ENCODE measurements at regions not wholly inside any gene's neighbourhood (a gene's known extent, or its start where the extent isn't known, plus 50 kb on each side); places are given as distances from the start of the nearest gene placed in this dataset.

DNA sequence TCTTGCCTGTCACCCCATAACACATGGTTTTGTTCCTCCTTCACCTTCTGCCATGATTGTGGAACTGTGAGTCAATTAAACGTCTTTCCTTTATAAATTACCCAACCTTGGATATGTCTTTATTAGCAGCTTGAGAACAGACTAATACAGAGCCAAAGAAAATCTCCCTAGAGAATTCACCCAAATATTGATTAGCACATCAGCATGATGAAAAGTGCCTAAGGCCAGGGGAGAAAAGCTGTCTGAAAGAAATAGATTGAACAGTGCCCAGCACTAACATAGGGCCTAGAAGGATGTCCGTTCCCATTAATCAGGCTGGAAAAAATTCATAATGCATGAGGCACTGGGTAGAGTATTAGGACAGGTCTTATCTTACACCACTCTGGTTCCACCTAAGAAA lies 111.9 kb upstream of the CALN1 start:
- no peaks in the 10 kb centered on the region for H3K9me3 ChIP-seq (ENCODE audit: control insufficient read depth, low read depth, low read length)
- DNase-seq, result no peak
- H3K4me1 ChIP-seq (ENCODE audit: control insufficient read depth, insufficient read depth, low read length), result no peaks in the 10 kb centered on the region
- no peak overlapping the region for H3K4me3 ChIP-seq (ENCODE audit: low read length)
- H3K27ac ChIP-seq (ENCODE audit: low read length), result no peak overlapping the region
- no peaks in the 10 kb centered on the region for H3K27me3 ChIP-seq (ENCODE audit: control insufficient read depth, insufficient read depth, low read length)
- WGBS (ENCODE audit: insufficient coverage, low lambda C conversion rate), result 100% methylated on average over 1 of the region's 2 CpGs
- no peaks in the 10 kb centered on the region for H3K36me3 ChIP-seq (ENCODE audit: control insufficient read depth, insufficient read depth, low read length)

DNA sequence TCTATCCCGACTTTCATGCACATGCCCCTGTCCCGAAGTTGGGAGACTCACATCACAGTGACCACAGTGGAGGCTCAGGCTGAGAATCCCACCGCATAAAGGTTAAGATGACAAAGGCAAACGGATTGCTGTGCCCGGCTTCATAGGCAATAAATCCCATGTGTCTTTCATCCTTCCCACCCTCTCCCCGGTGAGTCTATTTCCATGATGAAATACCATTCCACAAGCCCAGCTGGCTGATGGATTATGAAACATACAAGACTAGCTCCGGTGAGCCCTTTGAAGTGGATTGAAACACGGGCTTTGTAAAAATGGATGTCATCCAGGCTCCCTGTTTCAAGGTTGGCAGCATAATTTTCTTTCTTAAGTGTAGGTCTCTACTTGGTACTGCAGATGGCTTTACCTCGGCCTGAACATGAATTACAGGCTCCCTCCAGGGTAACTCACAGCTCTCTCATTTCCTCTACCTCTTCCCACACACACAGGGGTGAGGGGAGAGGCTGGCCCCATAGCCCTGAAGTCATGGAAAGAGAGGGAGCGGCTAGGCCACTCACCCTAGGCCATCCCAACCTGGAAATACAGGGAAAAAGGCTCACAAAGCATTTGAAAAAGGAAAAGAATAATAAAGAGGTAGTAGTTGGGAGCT lies 92.0 kb upstream of the CALN1 start:
- DNase-seq, result no peak
- Histone ChIP-seq H3K4me1 (ENCODE audit: control insufficient read depth, insufficient read depth, low read length) (no peaks in the 10 kb centered on the region), H3K4me3 (ENCODE audit: low read length) (no peak overlapping the region), H3K9me3 (ENCODE audit: control insufficient read depth, low read depth, low read length) (no peaks in the 10 kb centered on the region), H3K27ac (ENCODE audit: low read length) (no peak overlapping the region), H3K27me3 (ENCODE audit: control insufficient read depth, insufficient read depth, low read length) (peaks cover 2% of the 10 kb centered on the region), H3K36me3 (ENCODE audit: control insufficient read depth, insufficient read depth, low read length) (no peaks in the 10 kb centered on the region)
- 93% methylated on average over 5 of the region's 10 CpGs for WGBS (ENCODE audit: insufficient coverage, low lambda C conversion rate)

GRCh38 chr7:72503644-72504043 lies 91.5 kb upstream of the CALN1 start:
- no peak for DNase-seq

GRCh38 chr7:72494807-72495206 lies 82.7 kb upstream of the CALN1 start:
- Histone ChIP-seq H3K27me3 (ENCODE audit: control insufficient read depth, insufficient read depth, low read length) (no peaks in the 10 kb centered on the region), H3K27ac (ENCODE audit: low read length) (no peak overlapping the region), H3K9me3 (ENCODE audit: control insufficient read depth, low read depth, low read length) (peaks cover 3% of the 10 kb centered on the region), H3K4me3 (ENCODE audit: low read length) (no peak overlapping the region), H3K4me1 (ENCODE audit: control insufficient read depth, insufficient read depth, low read length) (no peaks in the 10 kb centered on the region), H3K36me3 (ENCODE audit: control insufficient read depth, insufficient read depth, low read length) (no peaks in the 10 kb centered on the region)
- no peak for DNase-seq
- WGBS (ENCODE audit: insufficient coverage, low lambda C conversion rate), result no CpG with 5 or more reads among the region's 2 CpGs

More at GRCh38 chr7:72503644-72504043, 91.5 kb upstream of the CALN1 start:
- H3K27me3 ChIP-seq (ENCODE audit: control insufficient read depth, insufficient read depth, low read length), result peaks cover 2% of the 10 kb centered on the region
- no peak overlapping the region for H3K4me3 ChIP-seq (ENCODE audit: low read length)
- no peaks in the 10 kb centered on the region for H3K36me3 ChIP-seq (ENCODE audit: control insufficient read depth, insufficient read depth, low read length)
- 40% methylated on average over 1 of the region's 8 CpGs for WGBS (ENCODE audit: insufficient coverage, low lambda C conversion rate)
- no peak overlapping the region for H3K27ac ChIP-seq (ENCODE audit: low read length)
- H3K4me1 ChIP-seq (ENCODE audit: control insufficient read depth, insufficient read depth, low read length), result no peaks in the 10 kb centered on the region
- H3K9me3 ChIP-seq (ENCODE audit: control insufficient read depth, low read depth, low read length), result no peaks in the 10 kb centered on the region

- Histone ChIP-seq H3K9me3 (ENCODE audit: control insufficient read depth, low read depth, low read length) (peaks cover 3% of the 10 kb centered on the region), H3K4me1 (ENCODE audit: control insufficient read depth, insufficient read depth, low read length) (no peaks in the 10 kb centered on the region), H3K36me3 (ENCODE audit: control insufficient read depth, insufficient read depth, low read length) (no peaks in the 10 kb centered on the region), H3K27ac (ENCODE audit: low read length) (no peak overlapping the region), H3K27me3 (ENCODE audit: control insufficient read depth, insufficient read depth, low read length) (no peaks in the 10 kb centered on the region), H3K4me3 (ENCODE audit: low read length) (no peak overlapping the region)
- no CpG with 5 or more reads among the region's 17 CpGs for WGBS (ENCODE audit: insufficient coverage, low lambda C conversion rate)
- peak; percentile 35 to 38 for DNase-seq
These were observed 81.9 kb upstream of the CALN1 start for GRCh38 chr7:72493850-72494661.

GRCh38 chr7:72492461-72493065 lies 80.4 kb upstream of the CALN1 start:
- peak in 1 of 2 donors; percentile 4 for DNase-seq
- peaks cover 2% of the 10 kb centered on the region for H3K9me3 ChIP-seq (ENCODE audit: control insufficient read depth, low read depth, low read length)
- no peak overlapping the region for H3K4me3 ChIP-seq (ENCODE audit: low read length)
- H3K27ac ChIP-seq (ENCODE audit: low read length), result no peak overlapping the region
- H3K4me1 ChIP-seq (ENCODE audit: control insufficient read depth, insufficient read depth, low read length), result no peaks in the 10 kb centered on the region
- 67% methylated on average over 1 of the region's 12 CpGs for WGBS (ENCODE audit: insufficient coverage, low lambda C conversion rate)
- no peaks in the 10 kb centered on the region for H3K27me3 ChIP-seq (ENCODE audit: control insufficient read depth, insufficient read depth, low read length)
- H3K36me3 ChIP-seq (ENCODE audit: control insufficient read depth, insufficient read depth, low read length), result no peaks in the 10 kb centered on the region

DNA sequence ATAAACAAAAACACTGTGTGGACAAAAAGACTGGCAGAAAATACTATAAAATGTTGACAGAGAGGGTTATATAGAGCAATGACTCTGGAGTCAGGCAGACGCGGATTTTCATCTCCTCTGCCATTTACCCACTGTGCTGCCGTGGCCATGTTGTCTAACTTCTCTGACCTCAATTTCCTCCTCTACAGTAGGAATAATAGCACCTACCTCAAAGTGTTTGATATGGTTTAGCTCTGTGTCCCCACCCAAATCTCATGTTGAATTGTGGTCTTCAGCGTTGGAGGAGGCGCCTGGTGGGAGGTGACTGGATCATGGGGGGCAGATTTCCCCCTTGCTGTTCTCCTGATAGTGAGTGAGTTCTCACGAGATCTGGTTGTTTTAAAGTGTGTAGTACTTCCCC lies 78.2 kb upstream of the CALN1 start:
- WGBS (ENCODE audit: insufficient coverage, low lambda C conversion rate), result 100% methylated on average over 2 of the region's 6 CpGs
- no peaks in the 10 kb centered on the region for H3K4me1 ChIP-seq (ENCODE audit: control insufficient read depth, insufficient read depth, low read length)
- H3K36me3 ChIP-seq (ENCODE audit: control insufficient read depth, insufficient read depth, low read length), result no peaks in the 10 kb centered on the region

DNA sequence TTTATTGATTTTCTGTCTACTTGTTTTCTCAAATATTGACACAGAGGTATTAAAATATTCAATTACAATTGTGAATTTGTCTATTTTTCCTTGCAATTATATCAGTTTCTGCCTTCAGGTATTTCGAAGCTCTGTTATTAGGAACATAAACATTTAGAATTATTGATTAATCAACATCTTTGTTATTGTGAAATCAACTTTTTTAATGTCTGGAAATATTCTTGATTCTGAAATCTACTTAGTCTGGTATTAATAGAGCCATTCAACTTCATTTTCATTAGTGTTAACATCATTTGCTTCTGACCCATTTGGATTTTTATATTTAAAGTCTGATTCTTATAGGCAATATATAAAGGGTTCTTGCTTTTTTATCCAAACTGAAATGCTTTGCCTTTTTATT lies 69.8 kb upstream of the CALN1 start:
- no peak overlapping the region for H3K27ac ChIP-seq (ENCODE audit: low read length)
- H3K4me1 ChIP-seq (ENCODE audit: control insufficient read depth, insufficient read depth, low read length), result no peaks in the 10 kb centered on the region
- H3K36me3 ChIP-seq (ENCODE audit: control insufficient read depth, insufficient read depth, low read length), result no peaks in the 10 kb centered on the region
- 80% methylated on average over 1 of the region's 1 CpG for WGBS (ENCODE audit: insufficient coverage, low lambda C conversion rate)
- no peak for DNase-seq
- no peak overlapping the region for H3K4me3 ChIP-seq (ENCODE audit: low read length)
- H3K9me3 ChIP-seq (ENCODE audit: control insufficient read depth, low read depth, low read length), result no peaks in the 10 kb centered on the region
- no peaks in the 10 kb centered on the region for H3K27me3 ChIP-seq (ENCODE audit: control insufficient read depth, insufficient read depth, low read length)

More for the DNA sequence above, 78.2 kb upstream of the CALN1 start:
- Histone ChIP-seq H3K9me3 (ENCODE audit: control insufficient read depth, low read depth, low read length) (no peaks in the 10 kb centered on the region), H3K27me3 (ENCODE audit: control insufficient read depth, insufficient read depth, low read length) (no peaks in the 10 kb centered on the region), H3K27ac (ENCODE audit: low read length) (no peak overlapping the region), H3K4me3 (ENCODE audit: low read length) (no peak overlapping the region)
- DNase-seq, result no peak

DNA sequence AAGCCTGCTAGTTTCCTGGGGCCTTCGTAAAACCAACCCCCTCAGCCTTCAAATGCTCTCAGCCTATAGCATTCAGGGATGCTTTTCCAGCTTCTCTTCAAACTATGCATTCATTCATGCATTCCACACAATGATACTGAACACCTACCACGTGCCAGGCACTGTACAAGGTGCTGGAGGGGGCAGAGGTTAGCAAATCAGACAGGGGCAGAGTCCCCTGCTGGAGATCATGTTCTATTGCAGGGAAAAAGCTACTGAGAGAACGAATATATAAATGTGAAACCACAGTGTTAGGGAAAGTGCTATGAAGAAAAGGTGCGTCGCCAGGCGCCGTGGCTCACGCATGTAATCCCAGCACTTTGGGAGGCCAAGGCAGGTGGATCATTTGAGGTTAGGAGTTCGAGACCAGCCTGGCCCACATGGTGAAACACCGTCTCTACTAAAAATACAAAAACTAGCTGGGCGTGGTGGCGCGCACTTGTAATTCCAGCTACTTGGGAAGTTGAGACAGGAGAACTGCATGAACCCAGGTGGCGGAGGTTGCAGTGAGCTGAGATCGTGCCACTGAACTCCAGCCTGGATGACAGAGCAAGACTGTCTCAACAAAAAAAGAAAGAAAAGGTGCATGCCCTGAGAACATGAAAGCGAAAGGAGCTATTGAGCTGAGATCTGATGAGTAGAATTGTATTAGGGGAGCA lies 64.6 kb upstream of the CALN1 start:
- Histone ChIP-seq H3K4me1 (ENCODE audit: control insufficient read depth, insufficient read depth, low read length) (no peaks in the 10 kb centered on the region), H3K4me3 (ENCODE audit: low read length) (no peak overlapping the region), H3K27me3 (ENCODE audit: control insufficient read depth, insufficient read depth, low read length) (no peaks in the 10 kb centered on the region), H3K9me3 (ENCODE audit: control insufficient read depth, low read depth, low read length) (no peaks in the 10 kb centered on the region), H3K27ac (ENCODE audit: low read length) (no peak overlapping the region), H3K36me3 (ENCODE audit: control insufficient read depth, insufficient read depth, low read length) (no peaks in the 10 kb centered on the region)
- DNase-seq, result no peak
- WGBS (ENCODE audit: insufficient coverage, low lambda C conversion rate), result 99% methylated on average over 10 of the region's 16 CpGs

- no CpG with 5 or more reads among the region's 9 CpGs for WGBS (ENCODE audit: insufficient coverage, low lambda C conversion rate)
- Histone ChIP-seq H3K36me3 (ENCODE audit: control insufficient read depth, insufficient read depth, low read length) (no peaks in the 10 kb centered on the region), H3K27me3 (ENCODE audit: control insufficient read depth, insufficient read depth, low read length) (no peaks in the 10 kb centered on the region), H3K4me1 (ENCODE audit: control insufficient read depth, insufficient read depth, low read length) (no peaks in the 10 kb centered on the region), H3K27ac (ENCODE audit: low read length) (no peak overlapping the region), H3K9me3 (ENCODE audit: control insufficient read depth, low read depth, low read length) (peaks cover 3% of the 10 kb centered on the region), H3K4me3 (ENCODE audit: low read length) (no peak overlapping the region)
- DNase-seq, result no peak
These were observed 55.1 kb upstream of the CALN1 start for GRCh38 chr7:72467237-72467636.
